ENCODE measurements at regions not wholly inside any gene's neighbourhood (a gene's known extent, or its start where the extent isn't known, plus 50 kb on each side); places are given as distances from the start of the nearest gene placed in this dataset.

DNA sequence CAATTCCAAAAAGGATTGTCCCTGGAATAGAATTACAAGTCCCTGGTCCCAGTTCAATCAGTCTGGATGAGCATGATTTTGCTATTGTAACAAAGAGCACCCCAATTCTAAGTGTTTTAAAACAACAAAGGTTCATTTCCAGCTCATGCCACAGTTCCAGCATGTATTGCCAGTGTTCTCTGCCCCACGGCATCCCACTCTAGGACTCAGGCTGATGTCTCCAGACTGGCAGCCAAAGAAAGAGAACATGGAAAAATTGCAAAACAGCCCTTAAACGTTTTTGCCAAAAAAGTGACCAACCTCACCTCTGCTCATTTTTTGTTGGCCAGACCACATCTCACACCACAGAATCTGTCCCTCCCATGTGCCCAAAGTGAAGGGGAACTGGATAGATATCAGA is 116.0 kb upstream of the PLXNC1 start:
- Histone ChIP-seq H3K9ac (ENCODE audit: low read depth, low read length, poor library complexity, severe bottlenecking) (no peak overlapping the region), H4K20me1 (ENCODE audit: insufficient read depth, low read length, poor library complexity, severe bottlenecking) (no peaks in the 10 kb centered on the region), H3K9me2 (replicated peaks; ENCODE audit: low read depth, low read length) (no peaks in the 10 kb centered on the region), H3K79me2 (ENCODE audit: insufficient read depth, low read length) (no peaks in the 10 kb centered on the region), H3K9me3 (ENCODE audit: insufficient read depth, low read depth, low read length) (no peaks in the 10 kb centered on the region), H3K4me3 (ENCODE audit: low read length, poor library complexity, severe bottlenecking) (no peak overlapping the region), H3K27me3 (ENCODE audit: insufficient read depth, low read length, poor library complexity, severe bottlenecking) (no peaks in the 10 kb centered on the region), H2AFZ (ENCODE audit: low read length) (no peak overlapping the region), H3F3A (ENCODE audit: low read depth) (no peaks in the 10 kb centered on the region), H3K4me1 (ENCODE audit: insufficient read depth, low read length, poor library complexity, severe bottlenecking) (peaks cover 20% of the 10 kb centered on the region), H3K36me3 (ENCODE audit: insufficient read depth, low read length) (no peaks in the 10 kb centered on the region), H3K4me2 (ENCODE audit: low read depth, low read length, poor library complexity, severe bottlenecking) (no peak overlapping the region)
- TF ChIP-seq EZH2phosphoT487 (IDR thresholded peaks at IDR 0.05; ENCODE audit: borderline replicate concordance) = no peak
- TF ChIP-seq, protein P1, sequence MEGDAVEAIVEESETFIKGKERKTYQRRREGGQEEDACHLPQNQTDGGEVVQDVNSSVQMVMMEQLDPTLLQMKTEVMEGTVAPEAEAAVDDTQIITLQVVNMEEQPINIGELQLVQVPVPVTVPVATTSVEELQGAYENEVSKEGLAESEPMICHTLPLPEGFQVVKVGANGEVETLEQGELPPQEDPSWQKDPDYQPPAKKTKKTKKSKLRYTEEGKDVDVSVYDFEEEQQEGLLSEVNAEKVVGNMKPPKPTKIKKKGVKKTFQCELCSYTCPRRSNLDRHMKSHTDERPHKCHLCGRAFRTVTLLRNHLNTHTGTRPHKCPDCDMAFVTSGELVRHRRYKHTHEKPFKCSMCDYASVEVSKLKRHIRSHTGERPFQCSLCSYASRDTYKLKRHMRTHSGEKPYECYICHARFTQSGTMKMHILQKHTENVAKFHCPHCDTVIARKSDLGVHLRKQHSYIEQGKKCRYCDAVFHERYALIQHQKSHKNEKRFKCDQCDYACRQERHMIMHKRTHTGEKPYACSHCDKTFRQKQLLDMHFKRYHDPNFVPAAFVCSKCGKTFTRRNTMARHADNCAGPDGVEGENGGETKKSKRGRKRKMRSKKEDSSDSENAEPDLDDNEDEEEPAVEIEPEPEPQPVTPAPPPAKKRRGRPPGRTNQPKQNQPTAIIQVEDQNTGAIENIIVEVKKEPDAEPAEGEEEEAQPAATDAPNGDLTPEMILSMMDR (conservative IDR thresholded peaks at IDR 0.05; ENCODE audit: low read length) = no peak

DNA sequence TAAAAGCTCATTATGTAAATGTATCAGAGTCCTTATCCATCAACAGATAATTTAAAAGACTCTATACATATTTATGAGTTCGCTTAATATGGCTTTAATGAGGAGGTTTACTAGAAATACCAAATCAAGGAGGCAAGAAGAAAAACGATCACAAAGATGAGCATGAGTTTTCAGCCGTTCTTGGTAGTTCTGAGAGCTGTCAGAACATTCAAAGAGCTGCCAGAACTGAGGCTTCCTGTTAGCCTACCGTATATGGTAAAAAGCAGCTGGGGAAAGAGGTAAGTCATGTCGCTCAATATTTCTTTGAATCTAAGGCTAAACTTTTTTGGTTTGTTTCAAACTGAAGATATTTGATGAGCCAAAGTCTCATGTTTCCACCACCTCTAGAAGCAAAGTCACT is 115.3 kb upstream of the PLXNC1 start:
- no peaks in the 10 kb centered on the region for H3K9me3 ChIP-seq (ENCODE audit: insufficient read depth, low read depth, low read length)
- H2AFZ ChIP-seq (ENCODE audit: low read length) = peak overlapping the region; percentile 55
- no peaks in the 10 kb centered on the region for H3F3A ChIP-seq (ENCODE audit: low read depth)
- H3K9me2 ChIP-seq (replicated peaks; ENCODE audit: low read depth, low read length) = no peaks in the 10 kb centered on the region
- no peaks in the 10 kb centered on the region for H4K20me1 ChIP-seq (ENCODE audit: insufficient read depth, low read length, poor library complexity, severe bottlenecking)
- no peaks in the 10 kb centered on the region for H3K36me3 ChIP-seq (ENCODE audit: insufficient read depth, low read length)
- no peaks in the 10 kb centered on the region for H3K79me2 ChIP-seq (ENCODE audit: insufficient read depth, low read length)
- no peak for TF ChIP-seq EZH2phosphoT487 (IDR thresholded peaks at IDR 0.05; ENCODE audit: borderline replicate concordance)
- TF ChIP-seq, protein P1 (conservative IDR thresholded peaks at IDR 0.05; ENCODE audit: low read length) = no peak
- no peak overlapping the region for H3K4me2 ChIP-seq (ENCODE audit: low read depth, low read length, poor library complexity, severe bottlenecking)
- no peaks in the 10 kb centered on the region for H3K27me3 ChIP-seq (ENCODE audit: insufficient read depth, low read length, poor library complexity, severe bottlenecking)
- no peak overlapping the region for H3K9ac ChIP-seq (ENCODE audit: low read depth, low read length, poor library complexity, severe bottlenecking)
- H3K4me1 ChIP-seq (ENCODE audit: insufficient read depth, low read length, poor library complexity, severe bottlenecking) = peaks cover 20% of the 10 kb centered on the region
- H3K4me3 ChIP-seq (ENCODE audit: low read length, poor library complexity, severe bottlenecking) = no peak overlapping the region

DNA sequence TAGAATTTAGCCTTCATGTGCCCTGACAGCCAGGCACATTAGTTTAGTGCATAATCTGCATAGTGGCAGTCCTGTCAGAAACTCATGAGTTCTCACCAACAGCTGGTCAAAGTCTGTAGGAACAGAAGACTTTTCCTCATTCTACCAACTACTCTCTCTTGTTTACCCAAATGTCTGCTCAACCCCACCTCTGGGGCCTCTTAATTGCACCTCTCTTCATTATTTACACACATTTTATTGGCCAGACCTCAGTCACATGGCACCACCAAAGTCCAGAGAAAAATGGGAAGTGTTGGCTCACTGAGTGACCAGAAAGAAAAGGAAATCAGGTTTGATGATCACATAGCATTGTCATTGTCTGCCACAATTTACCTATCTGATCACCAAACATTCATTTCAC is 114.6 kb upstream of the PLXNC1 start:
- H2AFZ ChIP-seq (ENCODE audit: low read length) = no peak overlapping the region
- H3K79me2 ChIP-seq (ENCODE audit: insufficient read depth, low read length) = no peaks in the 10 kb centered on the region
- no peak overlapping the region for H3K4me2 ChIP-seq (ENCODE audit: low read depth, low read length, poor library complexity, severe bottlenecking)
- H3F3A ChIP-seq (ENCODE audit: low read depth) = no peaks in the 10 kb centered on the region
- no peaks in the 10 kb centered on the region for H3K36me3 ChIP-seq (ENCODE audit: insufficient read depth, low read length)
- H3K4me3 ChIP-seq (ENCODE audit: low read length, poor library complexity, severe bottlenecking) = no peak overlapping the region
- H4K20me1 ChIP-seq (ENCODE audit: insufficient read depth, low read length, poor library complexity, severe bottlenecking) = no peaks in the 10 kb centered on the region
- no peak for TF ChIP-seq EZH2phosphoT487 (IDR thresholded peaks at IDR 0.05; ENCODE audit: borderline replicate concordance)
- TF ChIP-seq, protein P1 (conservative IDR thresholded peaks at IDR 0.05; ENCODE audit: low read length) = no peak
- H3K9me3 ChIP-seq (ENCODE audit: insufficient read depth, low read depth, low read length) = no peaks in the 10 kb centered on the region
- peaks cover 20% of the 10 kb centered on the region for H3K4me1 ChIP-seq (ENCODE audit: insufficient read depth, low read length, poor library complexity, severe bottlenecking)
- no peak overlapping the region for H3K9ac ChIP-seq (ENCODE audit: low read depth, low read length, poor library complexity, severe bottlenecking)
- H3K9me2 ChIP-seq (replicated peaks; ENCODE audit: low read depth, low read length) = no peaks in the 10 kb centered on the region
- no peaks in the 10 kb centered on the region for H3K27me3 ChIP-seq (ENCODE audit: insufficient read depth, low read length, poor library complexity, severe bottlenecking)

Measured in Loucy (cell line).